Omental fat pad (tissue), 3 donors: ENCODE measurements at regions not wholly inside any gene's neighbourhood (a gene's known extent, or its start where the extent isn't known, plus 50 kb on each side); places are given as distances from the start of the nearest gene placed in this dataset.

Experiments used
- ATAC-seq: fragments of 150-250 bp; one replicate; pipeline ENCODE4 v1.9.1; 2016; ENCODE audit warnings: mild to moderate bottlenecking, moderate library complexity; ENCODE audit not compliant: low FRiP score
- DNase-seq: peaks from one replicate; pipeline ENCODE4 v3.0.0-alpha.2; 2019; ENCODE audit warnings: low spot score
- CTCF ChIP-seq, 3 donors: fragments of 450-650 bp; IDR thresholded peaks; one replicate each; pipeline ENCODE4 v1.5.1; 2016 to 2017; ENCODE audit warnings: antibody characterized with exemption in 3 of 3, mild to moderate bottlenecking in 3 of 3, moderate library complexity in 2 of 3

GRCh38 chr2:4020153-4020552, 316.8 kb downstream of the DCDC2C start:
- no peak for DNase-seq
- ATAC-seq = no peak
- no peak for TF ChIP-seq CTCF (IDR thresholded peaks at IDR 0.05)

DNA sequence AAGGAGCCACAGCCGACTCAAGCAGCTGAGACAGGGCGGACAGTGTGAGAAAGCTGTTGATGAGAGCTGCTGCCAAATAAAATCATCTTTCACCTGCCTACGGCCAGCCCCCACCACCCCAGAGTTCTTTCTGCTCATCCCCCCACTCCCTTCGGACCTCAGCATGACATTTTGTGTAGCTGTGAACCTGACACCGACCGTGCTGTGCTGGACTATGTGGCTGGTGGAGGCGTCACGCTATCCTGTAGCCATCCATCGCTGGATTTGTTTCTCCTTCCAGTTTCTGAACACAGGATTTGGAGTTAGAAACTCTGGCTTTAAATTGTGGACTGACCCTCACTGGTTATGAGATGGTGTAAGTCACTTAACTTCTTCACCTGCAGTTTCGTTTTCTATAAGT, 317.3 kb downstream of the DCDC2C start:
- no peak for ATAC-seq

GRCh38 chr2:4024605-4025004, 321.2 kb downstream of the DCDC2C start:
- DNase-seq (no peak), ATAC-seq (no peak)
- TF ChIP-seq CTCF (IDR thresholded peaks at IDR 0.05) = no peak

More for the DNA sequence above, 317.3 kb downstream of the DCDC2C start:
- no peak for TF ChIP-seq CTCF (IDR thresholded peaks at IDR 0.05)
- DNase-seq = no peak

- DNase-seq (no peak), ATAC-seq (no peak)
- no peak for TF ChIP-seq CTCF (IDR thresholded peaks at IDR 0.05)
These were observed 325.7 kb downstream of the DCDC2C start for GRCh38 chr2:4029081-4029480.

GRCh38 chr2:4039896-4040295, 336.5 kb downstream of the DCDC2C start:
- ATAC-seq (no peak), DNase-seq (no peak)
- no peak for TF ChIP-seq CTCF (IDR thresholded peaks at IDR 0.05)

DNA sequence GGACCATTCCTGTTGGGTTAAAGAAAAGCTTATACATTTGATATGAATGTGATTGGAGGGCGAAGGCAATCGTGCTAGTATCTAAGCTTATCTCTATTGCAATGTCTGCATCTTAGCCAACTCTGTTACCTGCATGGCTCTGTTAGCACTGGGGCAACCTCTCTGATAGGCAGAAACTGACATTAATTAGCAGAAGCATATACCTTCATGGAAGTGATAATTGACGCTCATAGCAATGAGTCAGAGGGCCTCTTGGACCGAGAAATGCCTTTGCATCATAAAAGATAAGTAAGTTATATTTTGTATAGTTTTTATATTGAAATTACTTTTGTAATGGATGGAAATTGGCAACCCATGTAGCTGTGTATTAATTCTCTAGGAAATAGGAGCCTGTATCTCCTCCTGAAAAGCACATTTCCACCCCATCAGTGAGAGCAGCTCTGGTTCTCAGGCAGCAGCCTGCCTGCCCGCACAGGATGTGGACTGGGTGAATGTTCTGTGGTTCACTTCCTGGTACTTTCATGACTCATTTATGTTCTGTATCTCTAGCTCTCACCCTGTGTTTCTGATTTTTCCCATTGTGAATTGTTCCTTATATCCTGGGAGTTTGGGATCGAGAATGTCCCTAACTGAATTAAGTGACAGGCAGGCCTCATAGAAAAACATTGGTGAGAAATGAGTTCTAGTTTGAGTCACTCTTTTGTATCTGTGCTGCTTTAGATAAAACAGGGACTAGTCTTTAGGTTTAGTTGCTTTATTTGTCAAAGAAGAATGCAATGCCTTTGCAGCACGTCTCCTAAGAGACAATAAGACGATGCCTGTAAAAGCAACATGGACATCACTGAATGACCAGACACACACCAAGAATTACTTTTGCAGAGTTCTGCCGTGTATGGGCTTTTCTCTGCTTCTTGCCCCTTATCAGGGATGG, 344.9 kb downstream of the DCDC2C start:
- ATAC-seq (no peak), DNase-seq (no peak)
- TF ChIP-seq CTCF (IDR thresholded peaks at IDR 0.05) = no peak

DNA sequence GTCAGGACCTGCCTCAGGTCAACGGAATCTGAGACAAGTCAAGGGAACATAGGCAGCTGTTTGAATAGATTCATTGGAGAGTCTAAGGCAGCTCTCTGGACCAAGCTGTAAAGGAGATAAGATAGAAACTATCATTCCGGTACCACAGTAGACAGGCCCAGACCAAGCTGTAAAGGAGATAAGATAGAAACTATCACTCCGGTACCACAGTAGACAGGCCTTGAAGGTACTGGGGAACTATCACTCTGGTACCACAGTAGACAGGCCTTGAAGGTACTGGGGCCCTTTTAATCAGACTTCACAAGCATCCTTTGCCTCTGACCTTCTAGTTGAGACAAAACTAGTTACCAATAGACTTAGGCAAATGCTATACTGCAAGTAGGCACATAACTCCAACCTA, 346.1 kb downstream of the DCDC2C start:
- TF ChIP-seq CTCF (IDR thresholded peaks at IDR 0.05) = no peak
- ATAC-seq (no peak), DNase-seq (no peak)
